ENCODE measurements at regions not wholly inside any gene's neighbourhood (a gene's known extent, or its start where the extent isn't known, plus 50 kb on each side); places are given as distances from the start of the nearest gene placed in this dataset.
"Not testable (repeated sequence)": the region's sequence is repeated elsewhere in the genome, so short reads cannot be mapped to it uniquely, and the experiment has no call there.

DNA sequence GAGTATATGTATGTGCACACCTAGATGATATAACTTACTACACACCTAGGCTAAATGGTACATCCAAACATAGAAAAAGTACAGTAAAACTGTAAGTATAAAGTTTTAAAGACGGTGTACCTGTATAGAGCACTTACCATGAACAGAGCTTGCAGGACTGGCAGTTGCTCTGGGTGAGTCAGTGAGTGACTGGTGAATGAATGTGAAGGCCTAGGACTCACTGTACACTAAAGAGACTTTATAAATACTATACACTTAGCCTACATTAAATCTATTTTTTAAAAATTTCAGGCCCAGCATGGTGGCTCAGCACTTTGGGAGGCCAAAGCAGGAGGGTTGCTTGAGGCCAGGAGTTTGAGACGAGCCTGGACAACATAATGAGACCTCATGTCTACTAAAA lies 195.3 kb downstream of the FZD1 start:
- TF ChIP-seq, protein P1, sequence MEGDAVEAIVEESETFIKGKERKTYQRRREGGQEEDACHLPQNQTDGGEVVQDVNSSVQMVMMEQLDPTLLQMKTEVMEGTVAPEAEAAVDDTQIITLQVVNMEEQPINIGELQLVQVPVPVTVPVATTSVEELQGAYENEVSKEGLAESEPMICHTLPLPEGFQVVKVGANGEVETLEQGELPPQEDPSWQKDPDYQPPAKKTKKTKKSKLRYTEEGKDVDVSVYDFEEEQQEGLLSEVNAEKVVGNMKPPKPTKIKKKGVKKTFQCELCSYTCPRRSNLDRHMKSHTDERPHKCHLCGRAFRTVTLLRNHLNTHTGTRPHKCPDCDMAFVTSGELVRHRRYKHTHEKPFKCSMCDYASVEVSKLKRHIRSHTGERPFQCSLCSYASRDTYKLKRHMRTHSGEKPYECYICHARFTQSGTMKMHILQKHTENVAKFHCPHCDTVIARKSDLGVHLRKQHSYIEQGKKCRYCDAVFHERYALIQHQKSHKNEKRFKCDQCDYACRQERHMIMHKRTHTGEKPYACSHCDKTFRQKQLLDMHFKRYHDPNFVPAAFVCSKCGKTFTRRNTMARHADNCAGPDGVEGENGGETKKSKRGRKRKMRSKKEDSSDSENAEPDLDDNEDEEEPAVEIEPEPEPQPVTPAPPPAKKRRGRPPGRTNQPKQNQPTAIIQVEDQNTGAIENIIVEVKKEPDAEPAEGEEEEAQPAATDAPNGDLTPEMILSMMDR (IDR thresholded peaks at IDR 0.05; ENCODE audit: extremely low read depth, missing control alignments): no peak

DNA sequence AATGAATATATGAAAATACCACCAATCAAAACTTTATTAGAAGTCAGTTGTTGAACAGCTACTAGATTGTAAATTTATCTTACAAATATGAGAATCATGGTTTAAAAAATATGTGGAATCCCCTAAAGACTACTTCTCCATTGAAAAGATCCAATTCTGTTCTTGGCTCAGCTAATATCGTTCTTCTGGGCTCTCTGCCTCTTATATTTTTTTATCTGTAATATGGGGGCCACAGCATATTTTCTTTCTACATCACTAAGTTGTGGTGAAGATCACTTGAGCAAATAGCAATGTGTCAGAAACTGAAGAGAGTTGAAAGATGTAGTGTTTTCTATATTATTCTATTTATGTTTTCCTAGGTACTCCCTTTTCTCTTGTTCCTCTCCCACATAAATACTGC lies 198.1 kb downstream of the FZD1 start:
- no peak for DNase-seq (ENCODE audit: low spot score)
- TF ChIP-seq, protein P1 (IDR thresholded peaks at IDR 0.05; ENCODE audit: extremely low read depth, missing control alignments): no peak

More for the DNA sequence above, 195.3 kb downstream of the FZD1 start:
- no peak for DNase-seq (ENCODE audit: low spot score)

DNA sequence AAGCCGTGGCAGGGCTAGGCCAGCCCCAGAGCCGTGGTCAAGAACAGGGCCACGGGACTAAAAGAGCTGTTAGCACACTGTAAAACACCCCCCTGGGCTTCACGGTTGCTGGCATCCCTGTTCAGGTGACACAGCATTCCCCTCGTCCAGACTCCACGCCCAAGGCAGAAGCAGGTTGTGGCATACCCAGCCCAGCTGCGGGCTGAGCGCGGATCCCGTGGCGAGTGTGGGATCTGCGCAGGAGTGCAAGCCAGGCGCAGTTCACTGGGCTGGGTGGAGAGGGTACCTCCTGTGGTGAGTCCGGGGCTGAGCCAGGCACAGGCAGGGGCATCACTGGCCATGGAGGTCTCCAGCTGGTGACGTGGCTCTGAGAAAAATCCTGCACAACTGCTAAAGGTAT lies 199.1 kb downstream of the FZD1 start:
- no peak for DNase-seq (ENCODE audit: low spot score)
- TF ChIP-seq, protein P1 (IDR thresholded peaks at IDR 0.05; ENCODE audit: extremely low read depth, missing control alignments): no peak

DNA sequence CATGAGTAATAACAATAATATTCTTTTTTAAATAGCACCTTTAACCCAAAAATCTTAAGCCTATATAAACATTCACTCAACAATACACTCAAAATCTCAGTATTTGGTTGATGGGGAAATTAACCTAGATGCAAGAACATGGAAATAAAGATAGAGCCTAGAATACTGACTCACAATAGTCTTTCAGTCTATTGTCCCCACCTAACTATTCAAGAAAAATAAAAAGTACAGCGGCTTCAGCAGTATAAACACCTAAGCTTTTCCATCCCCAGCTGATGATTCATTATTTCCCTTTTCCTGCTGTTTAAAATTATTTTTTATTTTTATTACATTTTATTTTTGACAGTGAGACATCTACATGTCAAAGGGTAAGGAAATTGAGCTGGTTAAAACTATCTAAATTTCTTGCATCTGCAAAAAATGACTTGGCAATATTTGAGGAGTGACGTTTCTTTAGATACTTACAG lies 201.4 kb downstream of the FZD1 start:
- TF ChIP-seq, protein P1 (IDR thresholded peaks at IDR 0.05; ENCODE audit: extremely low read depth, missing control alignments): no peak
- DNase-seq (ENCODE audit: low spot score): no peak

DNA sequence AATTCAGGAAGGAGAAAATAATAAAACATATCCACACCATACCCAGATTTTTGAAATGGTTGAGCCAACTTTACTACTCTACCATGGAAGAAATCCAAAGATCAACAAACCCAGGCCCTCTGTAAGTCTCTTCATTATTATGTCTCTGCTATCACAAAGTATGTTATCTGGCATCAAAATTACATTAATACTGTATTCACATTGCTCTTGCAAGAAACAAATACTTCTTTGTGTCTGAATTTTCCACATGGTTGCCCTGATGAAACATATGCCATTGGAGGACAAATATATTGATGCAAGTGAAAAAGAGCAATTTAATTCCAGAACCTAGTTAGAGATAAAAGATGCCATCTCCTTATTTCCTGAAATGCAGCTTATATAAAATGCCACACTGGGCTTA lies 204.0 kb downstream of the FZD1 start:
- DNase-seq (ENCODE audit: low spot score): no peak
- TF ChIP-seq, protein P1 (IDR thresholded peaks at IDR 0.05; ENCODE audit: extremely low read depth, missing control alignments): no peak

DNA sequence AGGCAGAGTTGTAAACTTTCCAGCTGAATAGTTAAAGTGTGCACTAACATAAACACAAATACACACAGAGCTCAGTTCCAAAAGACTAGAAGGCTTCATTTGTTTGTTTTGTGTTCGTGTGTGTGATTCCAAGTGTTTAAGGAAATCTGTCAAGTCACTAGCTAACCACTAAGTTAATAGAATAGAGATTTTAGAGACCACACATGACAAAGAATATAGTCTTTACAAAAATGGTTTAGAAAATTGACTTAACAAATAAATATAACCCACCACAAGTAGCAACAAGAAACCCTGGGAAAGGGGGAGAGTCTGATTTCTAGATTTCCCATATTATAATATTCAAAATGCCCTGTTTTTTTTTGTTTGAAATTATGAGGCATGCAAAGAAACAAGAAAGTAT lies 209.4 kb downstream of the FZD1 start:
- DNase-seq (ENCODE audit: low spot score): no peak
- TF ChIP-seq, protein P1 (IDR thresholded peaks at IDR 0.05; ENCODE audit: extremely low read depth, missing control alignments): no peak

DNA sequence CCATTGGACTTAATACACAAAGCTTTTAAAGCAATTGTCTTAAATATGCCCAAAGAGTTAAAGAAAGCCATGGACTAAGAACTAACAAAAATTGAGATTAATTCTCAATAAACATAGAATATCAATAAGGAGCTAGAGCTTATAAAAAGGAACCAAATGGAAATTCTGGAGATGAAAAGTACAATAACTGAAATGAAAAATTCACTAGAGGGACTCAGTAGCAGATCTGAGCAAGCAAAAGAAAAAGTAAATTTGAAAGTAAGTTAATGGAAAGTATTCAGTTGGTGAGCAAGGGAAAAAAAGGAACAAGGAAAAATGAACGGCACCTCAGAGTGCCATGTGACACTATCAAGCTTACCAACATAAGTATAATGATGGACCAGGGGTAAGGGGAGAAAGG lies 209.8 kb downstream of the FZD1 start:
- TF ChIP-seq, protein P1 (IDR thresholded peaks at IDR 0.05; ENCODE audit: extremely low read depth, missing control alignments): no peak
- no peak for DNase-seq (ENCODE audit: low spot score)

DNA sequence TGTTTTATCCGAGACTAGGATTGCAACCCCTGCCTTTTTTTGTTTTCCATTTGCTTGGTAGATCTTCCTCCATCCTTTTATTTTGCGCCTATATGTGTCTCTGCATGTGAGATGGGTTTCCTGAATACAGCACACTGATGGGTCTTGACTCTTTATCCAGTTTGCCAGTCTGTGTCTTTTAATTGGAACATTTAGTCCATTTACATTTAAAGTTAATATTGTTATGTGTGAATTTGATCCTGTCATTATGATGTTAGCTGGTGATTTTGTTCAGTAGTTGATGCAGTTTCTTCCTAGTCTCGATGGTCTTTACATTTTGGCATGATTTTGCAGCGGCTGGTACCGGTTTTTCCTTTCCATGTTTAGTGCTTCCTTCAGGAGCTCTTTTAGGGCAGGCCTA lies 216.2 kb downstream of the FZD1 start:
- DNase-seq (ENCODE audit: low spot score): not testable (repeated sequence)
